Fibroblast of pulmonary artery (primary cell): ENCODE measurements at regions not wholly inside any gene's neighbourhood (a gene's known extent, or its start where the extent isn't known, plus 50 kb on each side); places are given as distances from the start of the nearest gene placed in this dataset.
A peak's percentile ranks its signal among the peaks of the same experiment; 100 is the strongest.

Experiments
- DNase-seq: peaks from one replicate; pipeline ENCODE4 v3.0.0-alpha.2; 2010; ENCODE audit warnings: low read depth
- H3K4me3 ChIP-seq: replicated peaks from 2 replicates; pipeline ENCODE4 v1.5.1; 2011; ENCODE audit warnings: low read depth, mild to moderate bottlenecking, control low read depth, low read length, moderate library complexity
- TF ChIP-seq, protein P1 (sequence below): IDR thresholded peaks from 2 replicates; pipeline ENCODE4 v1.5.1; 2011; ENCODE audit warnings: mild to moderate bottlenecking, control low read depth, low read length, inconsistent platforms; ENCODE audit errors: missing control alignments

- TF ChIP-seq, protein P1, sequence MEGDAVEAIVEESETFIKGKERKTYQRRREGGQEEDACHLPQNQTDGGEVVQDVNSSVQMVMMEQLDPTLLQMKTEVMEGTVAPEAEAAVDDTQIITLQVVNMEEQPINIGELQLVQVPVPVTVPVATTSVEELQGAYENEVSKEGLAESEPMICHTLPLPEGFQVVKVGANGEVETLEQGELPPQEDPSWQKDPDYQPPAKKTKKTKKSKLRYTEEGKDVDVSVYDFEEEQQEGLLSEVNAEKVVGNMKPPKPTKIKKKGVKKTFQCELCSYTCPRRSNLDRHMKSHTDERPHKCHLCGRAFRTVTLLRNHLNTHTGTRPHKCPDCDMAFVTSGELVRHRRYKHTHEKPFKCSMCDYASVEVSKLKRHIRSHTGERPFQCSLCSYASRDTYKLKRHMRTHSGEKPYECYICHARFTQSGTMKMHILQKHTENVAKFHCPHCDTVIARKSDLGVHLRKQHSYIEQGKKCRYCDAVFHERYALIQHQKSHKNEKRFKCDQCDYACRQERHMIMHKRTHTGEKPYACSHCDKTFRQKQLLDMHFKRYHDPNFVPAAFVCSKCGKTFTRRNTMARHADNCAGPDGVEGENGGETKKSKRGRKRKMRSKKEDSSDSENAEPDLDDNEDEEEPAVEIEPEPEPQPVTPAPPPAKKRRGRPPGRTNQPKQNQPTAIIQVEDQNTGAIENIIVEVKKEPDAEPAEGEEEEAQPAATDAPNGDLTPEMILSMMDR = no peak
- peak; percentile 76 for DNase-seq
- H3K4me3 ChIP-seq = no peak overlapping the region
Observed at GRCh38 chr7:116353647-116354046, 143.3 kb downstream of the TES start.

- DNase-seq = peak; percentile 98
- TF ChIP-seq, protein P1 = peak; percentile 21
Observed at GRCh38 chr7:116354171-116354545, 143.8 kb downstream of the TES start.

GRCh38 chr7:116354546-116355423 lies 144.4 kb downstream of the TES start:
- H3K4me3 ChIP-seq = peak overlapping the region; percentile 27
- DNase-seq = peak; percentile 100
- TF ChIP-seq, protein P1 = no peak

More at GRCh38 chr7:116354171-116354545, 143.8 kb downstream of the TES start:
- no peak overlapping the region for H3K4me3 ChIP-seq

DNA sequence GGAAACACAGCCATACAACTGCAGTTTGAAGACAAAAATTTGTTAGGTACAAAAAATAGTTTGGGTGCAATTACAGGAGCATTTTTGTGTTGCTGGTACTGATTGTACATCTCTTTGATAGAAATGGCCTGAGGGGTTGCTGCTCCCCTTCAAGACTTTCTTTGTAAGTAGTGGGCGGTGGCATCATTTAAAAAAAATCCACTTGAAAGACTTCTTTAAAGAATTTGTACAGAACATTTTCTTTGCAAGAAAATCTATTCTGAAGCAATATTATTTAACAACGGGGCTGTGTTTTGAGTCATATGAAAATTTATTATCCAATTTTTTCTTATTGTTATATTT lies 144.1 kb upstream of the CAV2 start:
- H3K4me3 ChIP-seq = peak overlapping the region; percentile 21
- DNase-seq = no peak
- TF ChIP-seq, protein P1 = no peak

DNA sequence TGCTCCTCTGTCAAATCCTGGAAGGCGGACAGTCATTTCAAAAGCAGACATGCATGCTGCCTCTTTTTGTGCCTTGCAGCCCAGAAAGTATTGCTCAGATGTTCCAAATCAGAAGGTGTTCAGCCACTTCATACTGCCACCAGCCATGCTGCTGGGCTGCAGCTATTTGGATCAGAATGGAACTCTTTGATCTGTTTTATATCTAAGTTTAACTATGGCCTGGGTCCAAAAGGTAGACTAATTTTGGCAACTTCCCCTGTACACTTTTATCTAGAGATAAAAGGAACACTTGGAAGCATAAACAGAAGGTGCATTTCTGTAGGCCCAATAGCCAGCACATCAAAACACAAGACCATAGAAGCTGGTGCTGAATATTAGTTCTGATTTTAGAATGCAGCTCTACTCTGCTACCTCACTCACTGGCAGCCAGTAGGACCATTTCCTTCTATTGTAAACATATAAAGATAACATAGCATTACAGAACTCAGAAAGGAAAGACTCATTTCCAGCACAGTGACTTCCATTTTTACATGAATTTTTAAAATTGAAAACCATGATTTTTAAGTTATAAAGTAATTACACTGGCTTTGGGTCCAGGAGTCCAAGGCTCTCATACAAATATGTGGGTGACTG lies 143.1 kb upstream of the CAV2 start:
- TF ChIP-seq, protein P1 = no peak
- peak; percentile 19 for DNase-seq
- H3K4me3 ChIP-seq = no peak overlapping the region

GRCh38 chr7:116356979-116357378 lies 142.6 kb upstream of the CAV2 start:
- no peak overlapping the region for H3K4me3 ChIP-seq
- peak; percentile 18 for DNase-seq
- TF ChIP-seq, protein P1 = no peak
